Activated CD4-positive, alpha-beta T cell treated with anti-CD3 and anti-CD28 coated beads, Interleukin-10, Interleukin-2, amounts not matched to agents 100 ng/mL and 50 ng/mL, durations not matched to agents 16 hours and 8 hours (primary cell): ENCODE measurements at regions not wholly inside any gene's neighbourhood (a gene's known extent, or its start where the extent isn't known, plus 50 kb on each side); places are given as distances from the start of the nearest gene placed in this dataset.
A peak's percentile ranks its signal among the peaks of the same experiment; 100 is the strongest.
"Not testable (repeated sequence)": the region's sequence is repeated elsewhere in the genome, so short reads cannot be mapped to it uniquely, and the experiment has no call there.

Source experiments
- DNase-seq: peaks from one replicate; pipeline ENCODE4 v3.0.0-alpha.2; 2020

DNA sequence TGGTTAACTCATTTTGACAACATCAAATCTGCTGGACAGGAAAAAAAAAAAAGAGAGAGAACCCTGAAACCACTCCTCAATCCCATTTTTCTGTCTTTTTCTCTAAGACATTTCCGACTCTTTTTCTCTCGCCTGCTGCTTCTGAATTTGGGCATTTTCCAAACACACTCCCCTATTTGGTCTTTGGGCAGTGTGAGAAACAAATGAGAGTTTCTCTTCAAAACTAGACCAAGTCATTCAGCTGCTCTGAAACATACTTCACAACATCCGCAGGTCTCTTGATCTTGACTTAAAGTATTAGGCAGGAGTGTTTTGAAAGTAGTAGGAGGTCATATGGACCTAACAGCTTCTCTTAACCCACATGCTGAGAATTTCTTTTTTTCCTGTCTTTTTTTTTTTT lies 364.8 kb upstream of the ESRRG start:
- no peak for DNase-seq

GRCh38 chr1:217079584-217079983 lies 356.4 kb upstream of the ESRRG start:
- no peak for DNase-seq

GRCh38 chr1:217078959-217079358 lies 355.7 kb upstream of the ESRRG start:
- no peak for DNase-seq

DNA sequence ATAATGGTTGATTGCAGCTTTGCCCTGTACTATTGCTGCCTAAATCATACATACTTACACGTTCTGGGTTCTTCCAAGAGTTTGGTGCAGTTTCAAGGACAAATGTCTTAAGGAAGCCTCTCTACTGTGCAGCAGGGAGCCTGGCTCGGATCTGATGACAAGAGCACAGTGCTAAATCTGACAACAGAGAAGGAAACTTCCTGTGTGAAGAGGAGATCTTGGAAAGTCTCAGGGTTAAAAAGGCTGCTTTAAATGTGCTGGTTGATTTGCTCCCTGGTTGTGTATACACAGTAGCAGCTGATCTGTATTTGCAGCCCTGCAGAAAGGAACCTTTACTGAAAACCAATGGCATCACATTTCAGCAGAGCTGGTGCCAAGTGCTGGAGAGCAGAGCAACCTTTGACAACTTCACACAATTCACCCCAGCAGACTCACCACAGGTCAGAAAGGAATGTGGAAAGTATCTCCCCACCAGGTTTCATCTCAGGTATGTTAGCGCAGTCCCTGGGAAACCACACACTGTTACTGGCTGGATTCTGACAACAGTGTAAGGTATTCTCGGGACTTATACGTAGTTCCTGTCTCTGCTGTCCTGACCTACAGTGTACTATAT lies 355.0 kb upstream of the ESRRG start:
- no peak for DNase-seq

DNA sequence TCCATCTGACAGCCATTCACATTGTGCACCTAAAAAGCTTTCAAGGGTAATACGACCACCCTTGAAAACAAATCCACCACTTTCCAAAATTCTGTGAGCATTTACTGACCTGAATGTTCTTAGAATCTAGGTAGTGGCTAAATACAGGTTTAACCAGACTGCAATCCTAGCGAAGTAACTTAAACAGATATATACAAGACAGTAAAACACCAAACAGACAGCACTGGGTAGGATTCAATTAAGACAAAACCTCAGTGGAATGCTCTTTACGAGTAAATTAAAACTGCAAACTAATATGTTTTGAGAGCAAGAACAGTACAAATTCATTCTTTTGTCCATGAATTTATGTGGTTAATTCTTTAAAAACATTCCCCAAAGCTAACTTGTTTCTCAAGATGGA lies 354.2 kb upstream of the ESRRG start:
- no peak for DNase-seq

- DNase-seq, result no peak
Observed at GRCh38 chr1:217076902-217077301, 353.7 kb upstream of the ESRRG start.

GRCh38 chr1:217072926-217073325 lies 349.7 kb upstream of the ESRRG start:
- no peak for DNase-seq

- DNase-seq, result no peak
Observed at GRCh38 chr1:217067642-217068041, 344.4 kb upstream of the ESRRG start.

- no peak for DNase-seq
Observed at GRCh38 chr1:217066794-217067193, 343.6 kb upstream of the ESRRG start.

DNA sequence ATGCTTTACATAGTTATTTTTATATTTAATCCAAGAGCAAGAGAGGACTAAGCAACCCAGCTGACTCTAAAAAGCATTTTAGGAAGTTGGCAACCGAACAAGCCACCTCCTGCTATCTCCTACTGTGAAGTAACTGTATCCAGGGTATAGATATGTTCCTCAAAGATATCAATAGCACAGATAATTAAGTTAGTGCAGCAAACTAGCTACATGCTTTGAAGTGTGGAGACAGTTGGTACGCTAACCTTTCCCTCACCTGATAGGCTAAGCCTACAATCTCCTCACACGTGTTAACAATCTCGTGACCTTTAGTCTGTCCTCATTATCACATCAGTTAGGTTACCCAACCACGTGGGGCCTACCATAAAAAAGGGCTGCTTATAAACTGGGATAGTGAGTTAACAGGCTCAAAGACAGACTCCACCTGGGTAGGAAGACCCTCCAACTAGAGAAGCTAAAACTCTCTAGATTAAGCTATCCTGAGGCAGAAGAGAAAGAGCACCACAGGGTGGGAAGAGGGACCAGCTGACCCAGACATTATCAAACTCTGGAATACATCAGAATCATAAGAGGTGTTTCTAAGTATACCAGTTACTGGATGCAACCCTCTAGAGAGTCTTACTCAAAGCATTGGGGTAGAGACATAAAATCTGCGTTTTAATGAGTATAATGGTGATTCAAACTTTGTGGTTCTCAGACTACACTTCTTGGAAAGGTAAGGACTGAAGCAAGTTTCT lies 340.1 kb upstream of the ESRRG start:
- DNase-seq, result no peak

GRCh38 chr1:217062586-217062985 lies 339.4 kb upstream of the ESRRG start:
- no peak for DNase-seq

DNA sequence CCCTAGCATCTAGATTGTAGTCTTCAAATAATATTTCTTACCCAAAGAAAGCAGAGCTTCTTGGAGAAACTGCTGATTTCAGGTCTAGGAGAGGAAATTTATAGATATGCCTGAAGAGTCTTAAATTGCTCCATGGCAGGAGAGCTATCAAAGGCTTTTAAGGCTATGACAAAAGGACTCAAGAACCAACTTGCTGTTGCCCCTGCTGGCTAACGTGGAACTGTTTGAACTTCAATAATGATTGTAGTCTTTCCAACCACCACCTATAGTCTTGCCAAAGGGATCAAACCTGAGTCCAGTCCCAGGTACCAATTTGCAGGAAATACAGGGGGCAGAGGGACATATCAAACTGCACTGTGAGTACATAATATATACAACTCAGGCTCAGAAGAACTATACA lies 336.2 kb upstream of the ESRRG start:
- DNase-seq, result no peak

- DNase-seq, result no peak
Observed at GRCh38 chr1:217053676-217054075, 330.4 kb upstream of the ESRRG start.

DNA sequence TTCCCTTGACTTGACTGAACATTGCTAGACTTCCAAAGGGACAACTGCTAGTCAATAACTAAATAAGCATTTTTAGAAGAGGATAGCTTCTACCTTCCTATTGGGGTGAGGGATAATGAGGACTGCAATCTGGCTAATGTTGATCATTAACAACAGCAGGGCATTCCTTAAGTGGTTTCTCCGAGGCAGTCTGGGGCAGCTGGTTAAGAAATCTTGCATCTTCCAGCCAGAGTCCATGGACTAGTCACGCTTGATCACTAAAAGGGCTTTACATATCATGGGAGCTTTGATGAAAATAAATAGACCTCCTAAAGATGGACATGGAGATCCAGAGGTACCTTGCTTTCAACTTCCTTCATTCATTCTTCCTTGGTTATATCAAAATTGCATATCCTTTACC lies 329.4 kb upstream of the ESRRG start:
- DNase-seq, result no peak

DNA sequence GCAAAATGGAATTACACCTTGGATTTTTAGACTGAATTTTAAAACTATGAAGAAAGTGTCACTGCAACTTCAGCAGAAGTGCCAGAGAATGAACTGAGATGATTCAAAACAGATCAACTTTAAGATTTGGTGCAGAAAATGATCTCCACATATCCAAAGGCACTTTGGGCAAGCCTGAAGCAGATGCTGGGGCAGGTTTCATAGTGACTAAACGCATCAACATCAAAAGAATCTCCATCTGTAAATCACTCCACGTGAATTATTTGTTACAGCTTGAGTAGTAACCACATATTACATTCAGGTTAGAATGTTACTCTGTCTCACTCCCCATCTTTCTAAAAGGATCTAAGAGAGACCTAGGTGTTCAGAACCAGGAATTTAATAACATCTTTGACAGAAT lies 329.0 kb upstream of the ESRRG start:
- DNase-seq, result no peak

GRCh38 chr1:217049721-217050120 lies 326.5 kb upstream of the ESRRG start:
- no peak for DNase-seq

- no peak for DNase-seq
Observed at GRCh38 chr1:217049081-217049480, 325.9 kb upstream of the ESRRG start.

GRCh38 chr1:217048104-217048707 lies 325.0 kb upstream of the ESRRG start:
- DNase-seq, result peak; percentile 2

DNA sequence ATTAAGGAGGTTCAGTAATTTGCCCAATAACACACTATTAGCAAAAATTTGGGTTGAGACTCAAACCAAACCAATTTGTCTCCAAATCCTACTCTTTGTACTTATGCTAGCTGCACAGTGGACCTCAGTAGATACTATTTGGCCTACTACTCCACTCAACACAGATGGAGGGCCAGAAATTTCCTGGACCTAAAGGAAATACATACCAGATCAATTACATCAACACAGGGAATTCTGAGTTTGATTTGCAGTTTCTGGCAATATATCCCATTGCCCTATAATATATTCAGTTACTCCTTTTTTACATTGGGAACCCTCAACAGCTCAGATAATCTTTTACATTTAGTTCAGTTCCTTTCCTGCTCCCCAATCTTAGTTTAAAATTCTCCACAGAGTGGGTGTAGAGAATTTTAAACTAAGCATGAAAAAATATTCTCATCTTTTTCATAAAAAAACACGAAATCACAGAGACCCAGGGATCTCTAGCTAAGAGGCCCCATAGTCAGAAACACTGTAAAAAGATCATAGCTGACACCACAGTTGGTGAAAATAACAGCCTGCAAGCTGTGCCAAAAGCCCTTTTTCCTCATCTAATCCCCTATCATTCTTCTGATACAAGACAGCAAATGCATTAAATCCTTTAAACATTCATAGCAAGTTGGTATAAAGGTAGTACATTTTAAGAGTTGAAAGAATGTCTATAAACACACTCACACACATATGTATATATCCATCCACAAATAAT lies 317.7 kb upstream of the ESRRG start:
- no peak for DNase-seq

- DNase-seq, result no peak
Observed at GRCh38 chr1:217039926-217040325, 316.7 kb upstream of the ESRRG start.

DNA sequence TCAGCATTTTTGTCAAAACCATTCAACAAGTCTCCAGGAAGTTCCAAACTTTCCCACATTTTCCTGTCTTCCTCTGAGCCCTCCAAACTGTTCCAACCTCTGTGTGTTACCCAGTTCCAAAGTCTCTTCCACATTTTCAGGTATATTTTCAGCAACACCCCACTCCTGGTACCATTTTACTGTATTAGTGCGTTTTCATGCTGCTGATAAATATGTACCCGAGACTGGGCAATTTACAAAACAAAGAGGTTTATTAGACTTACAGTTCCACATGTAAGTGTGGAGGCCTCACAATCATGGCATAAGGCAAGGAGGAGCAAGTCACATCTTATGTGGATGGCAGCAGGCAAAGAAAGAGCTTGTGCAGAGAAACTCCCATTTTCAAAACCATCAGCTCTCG lies 315.9 kb upstream of the ESRRG start:
- DNase-seq, result not testable (repeated sequence)

DNA sequence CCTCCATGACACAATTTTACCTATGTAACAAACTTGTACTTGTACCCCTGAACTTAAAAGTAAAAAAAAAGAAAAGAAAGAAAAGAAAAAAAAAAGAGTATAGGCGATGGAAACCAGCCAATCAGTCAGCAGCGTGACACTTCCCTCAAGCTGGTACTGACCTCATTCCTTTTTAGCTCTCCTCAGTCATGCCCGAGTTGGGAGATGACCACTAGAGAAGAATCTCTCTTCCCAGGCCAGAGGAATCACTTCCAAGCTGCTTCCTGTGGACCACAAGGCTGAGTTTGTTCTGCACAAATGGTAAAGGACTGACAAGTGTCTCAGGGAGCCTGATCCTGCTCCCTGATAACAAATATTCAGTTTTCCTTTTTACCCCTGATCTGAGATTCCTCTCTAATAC lies 313.5 kb upstream of the ESRRG start:
- DNase-seq, result no peak

GRCh38 chr1:217032715-217033367 lies 309.6 kb upstream of the ESRRG start:
- DNase-seq, result no peak
